ENCODE measurements at regions not wholly inside any gene's neighbourhood (a gene's known extent, or its start where the extent isn't known, plus 50 kb on each side); places are given as distances from the start of the nearest gene placed in this dataset.

GRCh38 chr3:14600856-14601610, 50.5 kb upstream of the CCDC174 start:
- Histone ChIP-seq H3K27me3 (peaks cover 4 to 81% (median 17%) of the 10 kb centered on the region in 4 donors), H3K4me3 (no peak overlapping the region), H3K27ac (replicated peaks in 1 of 4) (no peak overlapping the region), H3K36me3 (no peaks in the 10 kb centered on the region), H3K9me3 (no peaks in the 10 kb centered on the region), H3K4me1 (peaks cover 8 to 10% (median 9%) of the 10 kb centered on the region in 4 donors)
- intact Hi-C loops (cut with DNase I), result no loop called here
- no peak for DNase-seq (ENCODE audit: extremely low spot score)
- TF ChIP-seq POLR2A (IDR thresholded peaks at IDR 0.05; ENCODE audit: low read depth) (no peak), CTCF (IDR thresholded peaks at IDR 0.05) (no peak), EP300 (IDR thresholded peaks at IDR 0.05) (no peak), POLR2AphosphoS5 (IDR thresholded peaks at IDR 0.05) (no peak)
- 69% methylated on average over 8 of the region's 10 CpGs for WGBS

- Histone ChIP-seq H3K9me3 (no peaks in the 10 kb centered on the region), H3K36me3 (no peaks in the 10 kb centered on the region), H3K27ac (replicated peaks in 1 of 4) (no peak overlapping the region), H3K4me3 (no peak overlapping the region), H3K27me3 (peaks cover 4 to 80% (median 17%) of the 10 kb centered on the region in 4 donors), H3K4me1 (peaks cover 8 to 10% (median 9%) of the 10 kb centered on the region in 4 donors)
- no peak for TF ChIP-seq POLR2A (IDR thresholded peaks at IDR 0.05; ENCODE audit: low read depth)
- no peak for TF ChIP-seq POLR2AphosphoS5 (IDR thresholded peaks at IDR 0.05)
- no peak for TF ChIP-seq EP300 (IDR thresholded peaks at IDR 0.05)
- no peak for TF ChIP-seq CTCF (IDR thresholded peaks at IDR 0.05)
- intact Hi-C loops (cut with DNase I), result no loop called here
- WGBS, result 39% methylated on average over 4 of the region's 4 CpGs
- no peak for DNase-seq (ENCODE audit: extremely low spot score)
Observed at GRCh38 chr3:14601692-14602005, 49.9 kb upstream of the CCDC174 start.
